C1 segment of cervical spinal cord (tissue), 14 donors: ENCODE measurements at regions not wholly inside any gene's neighbourhood (a gene's known extent, or its start where the extent isn't known, plus 50 kb on each side); places are given as distances from the start of the nearest gene placed in this dataset.
A peak's percentile ranks its signal among the peaks of the same experiment; 100 is the strongest.
"Not testable (repeated sequence)": the region's sequence is repeated elsewhere in the genome, so short reads cannot be mapped to it uniquely, and the experiment has no call there.

Source experiments
- DNase-seq, 14 donors: peaks; one replicate each; lab custom pipeline; 2025; lab: John Stamatoyannopoulos, UW

DNA sequence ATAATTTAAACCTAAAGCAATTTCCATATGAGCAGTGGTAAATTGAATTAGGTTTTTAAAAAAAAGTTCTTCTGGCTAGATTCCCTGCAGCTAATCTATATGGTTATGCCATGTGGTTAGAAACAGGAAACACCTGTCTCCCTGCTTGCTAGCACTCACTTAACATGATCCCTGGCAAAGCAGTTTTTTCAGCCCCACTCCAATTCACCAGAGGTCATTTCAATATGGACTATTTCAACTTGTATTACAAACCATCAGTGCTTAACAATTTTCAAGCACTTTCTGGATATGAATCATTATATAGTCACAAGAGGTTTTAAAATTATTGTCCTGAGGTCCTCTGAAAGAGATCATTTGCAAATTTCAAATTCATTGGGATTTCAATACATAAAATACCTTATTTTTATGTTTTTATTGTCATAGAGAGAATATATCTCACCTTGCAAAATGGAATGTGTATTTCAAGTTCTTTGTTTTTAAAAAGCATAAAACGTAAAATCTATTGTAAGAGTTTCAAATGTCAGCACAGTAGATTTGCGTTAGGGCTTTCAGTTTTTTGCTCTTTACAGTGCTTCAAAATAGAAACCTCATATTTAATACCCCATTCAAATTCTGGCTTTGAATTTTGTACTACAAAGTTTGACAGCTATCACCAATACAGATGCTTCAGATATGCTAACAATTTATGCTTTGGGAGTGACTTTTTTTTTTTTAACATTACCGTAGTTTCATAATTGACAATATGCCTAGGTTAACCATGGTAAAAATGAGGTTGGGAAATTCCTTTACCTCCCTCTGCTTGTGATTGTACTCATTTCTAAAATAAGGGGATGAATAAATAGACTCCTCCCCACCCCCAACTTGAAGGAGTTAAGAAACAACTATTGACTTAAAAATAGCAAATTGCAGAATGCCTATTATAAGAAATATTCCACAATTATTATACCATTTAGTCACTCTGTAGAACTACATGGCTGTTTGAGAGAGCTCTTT is 117.5 kb upstream of the HGF start:
- DNase-seq = no peak

DNA sequence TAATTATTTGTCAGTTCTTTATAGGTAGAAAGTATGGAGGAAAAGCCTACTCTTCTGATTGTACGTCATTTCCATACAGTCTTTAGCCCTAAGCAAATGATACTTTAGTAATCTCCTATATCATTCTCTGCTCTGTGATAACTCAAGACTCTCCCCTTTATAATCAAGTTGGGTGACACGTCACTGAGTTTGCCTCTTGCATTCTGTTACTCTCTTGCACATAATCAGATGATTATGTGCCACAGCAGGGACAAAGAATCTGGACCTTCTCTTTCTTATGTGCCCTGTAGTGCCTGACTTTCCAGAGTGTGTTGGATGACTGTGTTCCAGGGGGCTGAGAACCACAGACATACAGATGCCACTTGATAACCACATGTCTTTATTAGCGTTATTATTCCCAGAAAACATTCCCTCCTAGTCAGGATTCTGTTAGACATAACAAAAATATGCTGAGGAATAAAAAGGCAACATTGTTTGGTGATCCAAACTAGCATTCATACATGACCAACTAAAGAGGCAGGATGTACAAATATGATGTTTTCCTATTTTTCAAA is 116.4 kb upstream of the HGF start:
- DNase-seq = no peak

DNA sequence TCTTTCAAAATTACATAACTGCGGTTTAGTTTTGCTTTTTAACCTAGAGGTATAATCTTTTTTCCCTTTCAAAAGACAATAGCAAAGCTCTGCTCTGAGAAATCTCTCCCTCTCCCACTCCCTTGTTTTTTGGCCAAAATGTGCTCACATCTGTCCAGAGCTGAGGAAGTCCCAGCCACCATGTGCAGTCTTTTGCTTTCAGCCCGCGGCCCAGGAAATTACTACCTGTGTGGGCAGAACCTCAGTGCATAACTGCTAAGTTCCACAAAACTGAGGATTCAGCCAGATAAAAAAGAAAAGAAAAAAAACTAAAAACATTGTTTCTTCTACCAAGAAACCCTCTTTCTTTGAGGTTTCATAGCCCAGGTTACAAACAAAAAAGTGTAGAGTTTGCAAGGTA is 115.0 kb upstream of the HGF start:
- DNase-seq = no peak

DNA sequence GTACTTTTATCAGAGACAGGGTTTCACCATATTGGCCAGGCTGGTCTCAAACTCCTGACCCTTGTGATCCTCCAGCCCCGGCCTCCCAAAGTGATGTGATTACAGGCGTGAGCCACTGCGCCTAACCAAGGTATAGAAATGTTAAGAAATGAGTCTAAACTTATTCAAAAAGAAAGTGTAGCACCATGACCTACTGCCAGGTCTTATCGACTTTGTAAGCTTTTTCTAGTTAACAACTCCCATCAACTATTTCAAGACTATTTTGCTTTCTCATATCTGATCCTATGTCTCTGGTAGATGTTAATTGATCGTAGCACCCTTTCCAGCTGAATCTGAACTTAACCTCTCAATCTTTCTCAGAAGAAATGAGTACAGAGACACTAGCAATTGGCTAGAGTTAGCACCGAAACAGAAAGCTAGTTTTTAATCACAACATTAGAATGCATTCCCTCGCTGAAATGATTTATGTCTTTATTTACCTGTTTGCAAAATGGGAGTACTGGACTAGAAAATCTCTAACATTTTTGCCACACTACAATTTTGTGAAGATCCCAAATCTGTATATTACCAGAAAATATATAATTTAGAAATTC is 114.0 kb upstream of the HGF start:
- DNase-seq = no peak

DNA sequence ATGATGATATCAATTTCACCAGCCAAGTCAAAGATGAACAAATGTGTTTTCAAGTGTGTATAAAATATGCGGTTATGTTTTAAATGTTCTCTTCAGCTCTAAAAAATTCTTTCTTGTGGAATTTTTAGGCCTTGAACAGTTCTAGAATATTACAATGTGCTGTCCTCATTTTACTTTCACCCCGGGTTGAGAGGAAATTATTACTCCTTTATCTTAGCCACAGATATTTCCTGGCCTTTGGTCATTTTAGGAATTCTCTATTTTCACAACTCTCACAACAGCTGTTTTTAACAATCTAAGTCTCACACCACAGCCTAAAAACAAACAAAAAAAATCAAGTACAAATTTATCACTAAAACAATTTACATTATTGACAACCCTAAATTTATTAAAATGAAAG is 112.2 kb upstream of the HGF start:
- DNase-seq = no peak

DNA sequence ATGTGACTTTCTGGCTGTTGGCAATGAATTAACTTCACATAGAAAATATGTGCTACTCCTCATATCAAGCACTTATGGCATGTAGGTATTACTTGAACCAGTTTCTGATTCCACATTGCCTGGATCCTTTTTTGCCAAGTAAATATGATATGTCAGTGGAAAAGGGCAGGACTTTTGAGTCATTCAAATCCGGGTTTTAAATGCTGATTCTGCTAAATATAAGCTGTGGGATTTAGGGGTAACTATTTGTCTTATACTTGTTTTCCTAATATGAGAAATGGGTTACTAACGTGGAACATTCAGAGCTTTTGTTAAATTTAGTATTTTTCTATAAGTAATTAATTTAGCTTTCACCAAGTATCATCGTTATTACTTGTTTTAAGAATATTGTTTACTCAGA is 108.0 kb upstream of the HGF start:
- no peak for DNase-seq

DNA sequence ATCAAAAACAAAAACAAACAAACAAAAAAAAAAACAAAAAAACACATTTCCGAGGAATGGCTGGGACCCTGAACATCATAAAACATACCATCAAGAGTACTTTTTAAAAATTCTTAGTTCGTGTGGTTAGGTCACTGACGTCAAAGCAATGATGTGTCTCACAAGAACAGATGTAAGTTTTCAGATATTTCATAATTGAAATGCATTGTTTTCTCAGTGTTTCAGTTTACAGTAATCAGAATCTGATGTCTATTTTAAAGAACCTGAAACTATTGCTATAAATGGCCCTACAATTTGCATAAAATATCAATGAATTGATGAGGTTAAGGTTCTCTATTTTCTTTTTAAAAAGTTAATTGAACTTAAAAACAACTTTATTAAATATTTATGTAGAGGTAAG is 103.7 kb upstream of the HGF start:
- DNase-seq = no peak

DNA sequence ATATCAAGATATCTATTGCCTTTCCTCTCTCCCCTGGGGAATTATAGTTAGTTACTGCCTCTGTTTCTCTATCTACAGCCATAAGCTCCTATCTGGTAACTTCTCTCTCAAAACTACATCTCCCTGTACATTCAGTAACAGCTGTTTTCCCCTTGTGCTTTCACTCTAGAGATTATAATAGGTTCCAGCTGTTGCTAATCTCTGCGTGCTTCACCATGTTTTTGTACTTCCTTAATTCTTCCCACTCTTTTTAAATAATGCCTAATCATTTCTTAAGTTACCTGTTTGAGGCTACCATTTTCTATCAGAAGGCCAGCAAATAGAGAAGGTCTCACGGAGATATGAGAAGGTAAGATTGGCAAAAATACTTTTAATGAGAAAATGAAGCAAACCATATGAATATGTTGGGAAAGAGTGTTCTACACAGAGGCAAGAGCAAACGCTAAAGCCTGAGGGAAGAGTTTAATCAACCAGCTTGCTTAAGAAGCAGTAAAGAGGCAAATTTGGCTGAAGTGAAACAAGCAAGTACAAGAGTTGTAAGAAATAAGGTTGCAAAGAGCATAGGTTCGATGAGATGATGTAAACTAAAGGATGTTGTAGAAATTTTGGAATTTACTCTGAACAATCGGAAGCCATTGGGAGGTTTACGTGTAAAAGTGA is 101.9 kb upstream of the HGF start:
- no peak for DNase-seq

DNA sequence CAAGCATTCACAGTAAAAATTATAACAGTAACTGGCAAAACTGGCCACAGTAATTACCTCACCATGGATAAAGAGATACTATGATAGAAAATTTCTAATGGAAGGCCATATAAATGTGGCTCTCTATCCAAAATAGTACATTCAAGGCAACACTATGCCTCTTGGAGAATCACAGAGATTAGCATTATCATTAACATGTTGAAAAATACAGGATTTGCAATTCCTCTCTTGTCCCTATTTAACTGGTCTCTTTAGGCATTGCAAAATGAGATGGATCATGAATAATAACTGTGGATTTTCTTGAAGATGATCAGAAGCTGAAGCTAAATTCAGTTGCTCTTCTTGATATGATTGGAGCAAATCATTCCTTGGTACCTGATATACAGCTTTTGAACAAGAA is 100.8 kb upstream of the HGF start:
- no peak for DNase-seq

DNA sequence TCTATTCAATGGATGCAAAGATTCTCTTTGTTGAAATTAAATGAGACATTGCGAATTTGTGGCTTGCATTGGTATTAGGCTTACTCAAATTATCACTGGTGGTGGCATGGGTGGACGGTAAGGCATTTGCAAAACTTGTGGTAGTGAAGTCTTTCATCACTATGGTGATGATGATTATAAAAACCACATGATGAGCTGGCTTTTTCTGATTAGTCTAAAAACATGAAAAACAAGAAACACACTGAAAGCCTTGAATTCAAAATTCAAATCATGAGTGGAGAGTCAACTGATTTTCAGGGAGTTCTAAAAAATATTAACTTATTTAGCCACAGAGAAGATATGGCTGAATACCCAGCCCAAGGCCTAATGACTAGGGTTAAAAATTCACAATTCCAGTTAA is 99.8 kb upstream of the HGF start:
- DNase-seq = no peak

DNA sequence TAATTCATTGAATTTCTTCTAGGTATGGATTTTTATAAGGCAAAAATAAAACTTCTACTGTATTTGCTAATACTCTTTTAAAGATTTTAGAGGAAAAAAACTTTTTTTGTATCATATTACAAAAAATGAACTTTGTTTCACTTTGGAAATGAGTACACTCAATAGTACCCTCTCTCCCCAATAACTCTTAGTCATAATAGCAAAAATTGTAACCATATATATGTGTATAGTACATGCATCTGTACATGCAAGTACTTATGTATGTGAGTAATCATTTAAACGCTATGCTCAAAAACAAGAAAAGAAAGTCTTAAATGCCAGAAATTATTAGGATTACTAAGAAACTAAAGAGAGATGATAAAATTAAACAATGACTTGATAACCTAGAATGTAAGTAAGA is 95.9 kb upstream of the HGF start:
- no peak for DNase-seq

DNA sequence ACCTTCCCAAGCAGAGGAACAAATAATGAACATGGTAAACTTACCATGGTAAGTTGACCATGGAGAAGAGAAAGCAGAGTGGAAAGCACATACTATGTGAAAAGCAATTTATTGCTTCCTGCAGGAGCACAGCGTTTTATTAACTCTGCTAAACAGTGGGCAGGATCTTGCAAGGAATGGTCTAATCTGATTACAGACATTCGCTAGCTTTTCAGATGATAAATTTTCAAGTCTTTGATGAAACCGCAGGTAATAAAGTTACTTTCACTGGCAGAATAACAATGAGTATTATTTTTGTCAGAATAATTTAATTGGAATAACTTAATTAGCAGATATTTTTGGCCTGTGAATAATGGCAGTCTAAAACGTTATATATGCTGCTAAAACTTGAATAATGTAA is 89.6 kb upstream of the HGF start:
- DNase-seq = no peak

DNA sequence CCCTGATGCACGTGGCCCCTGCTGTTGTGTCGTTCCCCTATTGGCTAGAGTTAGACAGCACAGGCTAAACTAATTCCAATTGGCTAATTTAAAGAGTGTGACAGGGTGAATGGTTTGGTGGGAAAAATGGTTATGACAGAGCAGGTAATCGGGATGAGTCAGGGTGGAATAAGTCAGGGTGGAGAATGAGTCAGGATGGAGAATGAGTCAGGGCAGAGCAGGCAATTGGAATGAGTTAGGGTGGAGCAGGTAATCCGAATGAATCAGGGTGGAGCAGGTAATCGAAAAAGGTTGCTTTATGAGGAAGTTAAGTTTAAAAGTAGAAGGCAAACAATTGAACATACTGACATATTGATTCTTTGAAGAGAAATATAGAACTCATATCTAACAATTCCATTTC is 89.0 kb upstream of the HGF start:
- not testable (repeated sequence) for DNase-seq

DNA sequence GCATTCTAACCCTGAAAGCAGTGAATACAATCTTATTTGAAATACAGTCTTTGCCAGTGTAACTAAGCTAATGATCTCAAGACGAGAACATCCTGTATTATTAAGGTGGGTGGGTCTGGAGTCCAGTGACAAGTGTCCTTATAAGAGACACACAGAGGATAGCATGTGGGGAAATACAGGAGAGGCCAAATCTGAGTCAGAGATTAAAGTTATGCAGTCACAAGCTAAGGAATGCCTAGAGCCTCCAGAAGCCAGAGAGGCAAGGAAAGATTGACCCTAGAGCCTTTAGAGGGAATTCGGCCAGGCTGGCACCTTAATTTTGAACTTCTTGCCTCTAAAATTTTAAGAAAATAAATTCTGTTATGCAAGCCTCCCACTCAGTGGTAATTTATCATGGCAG is 87.5 kb upstream of the HGF start:
- DNase-seq = no peak

DNA sequence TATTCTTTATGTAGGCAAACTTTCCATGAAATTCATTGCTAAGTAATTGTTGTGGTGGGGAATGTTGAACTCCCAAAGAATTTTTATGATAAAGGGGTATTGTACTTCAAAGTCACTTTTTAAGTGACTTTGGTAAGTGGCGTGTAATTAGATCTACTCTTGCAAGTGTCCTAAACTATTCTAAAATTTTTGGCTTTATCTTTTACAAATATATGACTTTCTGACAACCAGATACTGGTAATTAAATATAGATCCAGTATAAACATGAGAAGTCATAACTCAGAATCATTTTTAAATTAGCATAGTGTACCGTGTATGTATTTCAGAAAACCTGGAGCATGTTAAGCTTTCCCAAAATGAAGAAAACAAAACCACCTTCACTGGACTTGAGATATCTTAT is 84.7 kb upstream of the HGF start:
- no peak for DNase-seq

DNA sequence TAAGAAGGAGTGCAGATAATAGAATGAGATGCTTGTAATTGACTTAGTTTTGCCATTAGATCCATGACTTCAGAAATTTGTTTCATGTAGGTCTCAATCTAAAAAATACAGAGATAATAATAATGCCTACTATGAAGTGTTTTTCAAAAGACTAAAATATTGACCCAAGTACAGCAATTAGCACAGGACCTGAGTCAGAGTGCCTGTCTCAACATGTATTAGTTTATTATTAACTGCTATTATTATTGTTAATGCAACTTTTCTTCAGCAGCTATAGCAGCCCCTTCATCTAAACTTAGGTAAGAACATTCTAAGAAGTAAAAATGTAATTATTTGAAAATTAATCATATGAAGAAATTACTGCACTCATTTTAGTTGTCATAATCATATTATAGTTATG is 82.9 kb upstream of the HGF start:
- DNase-seq = no peak

DNA sequence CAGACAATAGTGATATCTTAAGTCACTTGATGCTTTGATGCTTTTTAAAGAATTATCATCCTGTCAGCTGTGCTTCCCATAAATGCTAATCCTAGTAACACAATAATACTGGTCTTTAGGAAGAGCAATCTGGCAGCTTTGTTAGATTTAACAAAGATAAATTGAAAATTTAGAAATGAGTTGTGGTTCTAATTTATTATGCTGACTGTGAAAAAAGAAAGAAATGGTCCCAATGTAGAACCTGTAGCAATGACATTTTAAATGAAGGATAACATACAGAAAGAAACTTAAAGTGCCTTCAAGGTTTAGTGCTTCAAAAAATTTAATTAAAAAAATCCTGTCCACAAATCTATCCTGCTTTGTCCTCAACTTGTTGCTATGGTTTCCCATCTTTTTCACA is 81.6 kb upstream of the HGF start:
- no peak for DNase-seq

DNA sequence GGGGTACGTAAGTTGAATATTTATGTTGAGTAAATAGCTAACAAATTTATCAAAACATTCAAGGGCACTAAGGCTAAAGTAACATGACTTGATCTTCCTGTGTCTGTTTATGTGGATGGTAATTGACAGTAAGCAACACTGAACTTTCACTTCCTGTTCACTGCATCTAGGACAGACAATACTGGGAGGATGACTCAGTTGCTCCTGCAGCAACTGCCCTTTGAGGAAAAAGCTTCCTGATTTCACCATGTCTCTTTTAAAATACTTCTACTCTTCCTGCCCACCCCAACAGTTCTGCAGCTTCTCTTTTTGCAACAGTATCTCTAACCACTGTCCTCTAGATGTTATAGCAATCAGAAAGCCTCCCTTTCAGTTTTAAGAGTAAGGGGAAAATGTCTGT is 76.6 kb upstream of the HGF start:
- peak in 3 of 14 donors; percentile 1 to 21 (median 5) for DNase-seq

DNA sequence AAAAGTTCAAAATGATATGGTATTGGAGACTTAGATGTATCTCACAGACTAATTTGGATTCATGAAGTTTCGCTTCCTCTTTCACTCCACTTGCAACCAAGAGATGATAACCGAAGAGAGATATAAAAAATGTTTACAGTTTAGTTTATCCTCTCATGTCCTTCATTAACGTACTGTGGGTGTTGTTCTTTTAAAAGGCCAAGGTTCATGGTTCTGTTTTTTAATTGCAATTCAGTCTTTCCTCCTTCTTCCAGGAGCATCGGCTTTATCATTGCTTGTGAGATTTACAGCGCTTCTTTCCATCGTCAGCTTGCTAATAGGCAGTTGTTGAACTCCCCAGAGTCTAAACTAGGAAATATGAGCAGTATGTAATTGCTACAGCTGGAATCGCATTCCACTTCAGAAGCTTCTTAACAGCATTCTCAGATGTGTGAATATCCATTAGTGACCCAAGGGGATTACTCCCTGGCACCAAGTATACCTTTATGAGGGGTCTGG is 75.9 kb upstream of the HGF start:
- DNase-seq = no peak

DNA sequence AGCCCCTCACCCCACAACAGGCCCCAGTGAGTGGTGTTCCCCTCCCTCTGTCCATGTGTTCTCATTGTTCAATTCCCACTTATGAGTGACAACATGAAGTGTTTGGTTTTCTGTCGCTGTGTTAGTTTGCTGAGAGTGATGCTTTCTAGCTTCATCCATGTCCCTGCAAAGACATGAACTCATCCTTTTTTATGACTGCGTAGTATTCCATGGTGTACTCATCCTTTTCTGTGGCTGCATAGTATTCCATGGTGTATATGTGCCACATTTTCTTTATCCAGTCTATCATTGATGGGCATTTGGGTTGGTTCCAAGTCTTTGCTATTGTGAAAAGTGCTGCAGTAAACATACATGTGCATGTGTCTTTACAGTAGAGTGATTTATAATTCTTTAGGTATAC is 73.8 kb upstream of the HGF start:
- not testable (repeated sequence) for DNase-seq

DNA sequence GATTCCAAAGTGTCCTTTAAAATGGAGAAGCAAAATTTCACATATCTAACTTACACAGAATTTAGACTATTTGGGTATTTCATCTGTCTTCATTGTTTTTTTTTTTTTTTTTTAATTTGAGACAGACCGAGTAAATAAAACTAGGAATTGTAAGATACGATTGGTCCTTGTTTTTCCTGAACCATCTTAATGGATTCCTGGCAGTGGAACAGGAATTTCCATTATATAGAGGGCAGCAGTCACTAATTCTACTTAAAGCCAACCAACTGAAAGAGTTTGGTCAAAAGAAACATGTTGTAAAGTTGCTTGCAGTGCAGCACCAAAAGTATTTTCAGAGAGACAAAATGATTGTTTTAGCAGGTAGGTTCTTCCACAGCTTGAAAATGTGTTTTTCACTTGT is 72.5 kb upstream of the HGF start:
- DNase-seq = no peak

DNA sequence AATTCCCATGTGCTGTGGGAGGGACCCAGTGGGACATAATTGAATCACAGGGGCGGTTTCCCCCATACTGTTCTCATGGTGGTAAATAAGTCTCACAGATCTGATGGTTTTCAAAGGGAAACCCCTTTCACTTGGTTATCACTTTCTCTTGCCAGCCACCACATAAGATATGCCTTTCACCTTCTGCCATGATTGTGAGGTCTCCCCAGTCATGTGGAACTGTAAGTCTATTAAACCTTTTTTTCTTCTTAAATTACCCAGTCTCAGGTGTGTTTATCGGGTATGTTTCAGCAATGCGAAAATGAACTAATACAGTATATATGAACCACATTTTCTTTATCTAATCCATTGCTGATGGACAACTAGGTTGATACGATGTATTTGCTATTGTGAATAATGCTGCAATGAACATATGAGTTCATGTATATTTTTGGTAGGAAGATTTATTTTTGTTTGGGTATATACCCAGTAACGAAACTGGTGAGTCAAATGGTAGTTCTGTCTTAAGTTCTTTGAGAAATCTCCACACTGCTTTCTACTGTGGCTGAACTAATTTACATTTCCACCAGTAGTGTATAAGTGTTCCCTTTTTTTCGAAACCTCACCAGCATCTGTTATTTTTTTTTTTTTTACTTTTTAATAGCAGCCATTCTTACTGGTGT is 70.0 kb upstream of the HGF start:
- DNase-seq = no peak
